HG02973 (cell line): ENCODE measurements at regions not wholly inside any gene's neighbourhood (a gene's known extent, or its start where the extent isn't known, plus 50 kb on each side); places are given as distances from the start of the nearest gene placed in this dataset.

Source experiments
- ATAC-seq: cut with Tn5 transposase; IDR thresholded peaks from one replicate; pipeline ENCODE4 v1.9.1; 2021; ENCODE audit warnings: moderate library complexity; ENCODE audit not compliant: unreplicated experiment

DNA sequence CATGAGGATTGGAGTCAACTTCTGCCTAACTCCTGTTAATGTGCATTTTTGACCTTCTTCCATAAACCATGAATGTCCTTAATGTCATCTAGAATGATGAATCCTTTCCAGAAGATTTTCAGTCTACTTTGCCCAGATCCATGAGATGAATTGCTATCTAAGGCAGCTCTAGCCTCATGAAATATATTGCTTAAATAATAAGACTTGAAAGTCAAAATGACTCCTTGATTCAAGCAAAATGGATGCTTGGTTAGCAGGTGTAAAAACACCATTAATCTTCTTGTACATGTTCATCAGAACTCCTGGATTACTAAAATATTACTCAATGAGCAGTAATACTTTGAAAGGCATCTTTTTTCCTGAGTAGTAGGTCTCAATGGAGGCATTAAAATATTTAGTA, 238.5 kb upstream of the ZC3H12C start:
- no peak for ATAC-seq

- ATAC-seq, result no peak
These were observed 236.3 kb upstream of the ZC3H12C start for GRCh38 chr11:109856928-109857327.

DNA sequence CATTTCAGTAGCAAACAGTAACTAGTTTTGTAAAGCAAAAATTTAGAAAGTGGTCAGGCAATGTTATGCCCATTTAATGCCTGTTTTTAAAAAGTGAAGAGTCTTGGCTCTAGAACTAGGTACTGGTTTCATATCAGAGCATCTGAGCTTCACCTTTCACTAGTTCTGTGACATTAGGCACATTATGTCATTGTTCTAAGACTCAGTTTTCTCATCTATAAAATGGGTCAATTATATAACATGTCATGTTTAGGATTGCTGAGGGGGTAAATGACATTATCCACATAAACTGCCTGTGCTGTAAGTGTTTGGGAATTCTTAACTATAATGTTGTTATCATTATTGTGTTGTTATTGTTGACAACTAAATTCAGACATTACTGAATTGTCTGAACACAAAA, 235.6 kb upstream of the ZC3H12C start:
- no peak for ATAC-seq

GRCh38 chr11:109858152-109858551, 235.0 kb upstream of the ZC3H12C start:
- ATAC-seq, result no peak

DNA sequence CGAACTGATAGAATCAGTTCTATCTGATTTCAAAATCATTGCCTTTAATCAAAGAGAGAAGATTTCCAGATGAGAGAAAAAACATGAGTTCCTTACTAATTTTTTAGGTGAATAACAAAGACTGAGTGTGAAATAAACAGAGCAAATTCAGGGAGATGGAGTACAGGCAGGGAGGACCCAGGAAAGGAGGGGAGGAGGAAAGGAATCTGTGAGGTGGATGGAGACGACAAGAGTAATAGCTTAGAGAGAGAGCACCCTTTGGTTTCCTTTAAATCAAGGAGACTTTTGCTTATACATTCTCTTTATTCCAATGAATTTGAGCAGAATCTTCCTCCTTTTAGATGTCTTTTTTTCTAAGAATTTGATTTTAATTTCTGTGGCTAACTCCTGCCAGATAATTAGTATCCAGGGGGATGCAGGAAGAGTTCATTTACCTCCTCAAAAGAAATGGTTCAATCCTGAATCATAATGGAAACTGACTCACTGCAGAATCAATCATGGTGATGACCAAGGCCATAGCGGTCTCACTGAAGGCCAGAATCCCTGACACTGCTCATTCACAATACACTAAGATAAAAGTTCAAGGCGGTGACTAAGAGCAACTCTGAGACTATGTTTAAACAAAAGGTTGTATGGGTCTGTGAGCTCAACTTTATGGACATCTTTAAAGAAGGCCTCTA, 234.0 kb upstream of the ZC3H12C start:
- ATAC-seq, result no peak

DNA sequence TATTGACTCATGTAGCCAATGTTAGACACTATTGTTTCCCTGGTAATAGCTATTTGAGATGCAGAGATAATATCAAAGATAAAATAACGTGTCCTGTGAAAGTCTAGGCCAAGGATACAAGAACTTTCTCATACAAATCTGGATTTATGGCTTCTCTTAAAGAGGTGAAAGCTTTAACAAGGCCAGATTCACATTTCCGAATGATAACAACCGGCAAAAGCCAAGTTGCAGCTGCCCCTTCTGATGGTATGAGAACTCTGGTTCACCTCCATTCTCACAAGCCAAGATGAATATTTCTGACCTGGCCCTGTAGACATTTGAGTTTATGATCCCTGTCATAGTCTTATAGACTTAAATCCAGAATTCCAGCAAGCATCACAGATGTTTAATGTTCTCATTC, 230.4 kb upstream of the ZC3H12C start:
- no peak for ATAC-seq

GRCh38 chr11:109864151-109864661, 229.0 kb upstream of the ZC3H12C start:
- ATAC-seq, result peak; percentile 95

- peak; percentile 23 for ATAC-seq
These were observed 228.2 kb upstream of the ZC3H12C start for GRCh38 chr11:109864834-109865547.

GRCh38 chr11:109865548-109866186, 227.5 kb upstream of the ZC3H12C start:
- ATAC-seq, result no peak

DNA sequence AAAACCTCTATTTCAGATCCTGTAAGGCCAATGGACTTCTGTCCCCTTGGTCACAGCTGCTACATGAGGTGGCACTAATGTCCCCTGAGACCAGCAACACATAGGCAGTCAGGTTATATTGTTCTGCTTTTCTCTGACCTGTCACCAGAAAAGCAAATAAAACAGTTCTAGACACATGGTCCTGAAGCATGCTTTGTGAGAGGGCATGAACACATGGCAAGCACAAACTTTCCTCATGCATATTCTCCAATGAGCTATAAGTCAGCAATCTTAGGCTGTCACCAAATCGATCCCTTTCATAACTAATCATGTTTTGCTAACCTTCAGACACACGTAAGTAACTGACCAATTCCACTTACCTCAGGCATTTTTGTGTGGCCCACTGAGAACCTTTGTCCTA, 225.4 kb upstream of the ZC3H12C start:
- no peak for ATAC-seq

- ATAC-seq, result no peak
These were observed 223.7 kb upstream of the ZC3H12C start for GRCh38 chr11:109869536-109869935.

GRCh38 chr11:109870297-109870696, 222.9 kb upstream of the ZC3H12C start:
- ATAC-seq, result no peak

GRCh38 chr11:109877043-109877442, 216.1 kb upstream of the ZC3H12C start:
- ATAC-seq, result no peak

DNA sequence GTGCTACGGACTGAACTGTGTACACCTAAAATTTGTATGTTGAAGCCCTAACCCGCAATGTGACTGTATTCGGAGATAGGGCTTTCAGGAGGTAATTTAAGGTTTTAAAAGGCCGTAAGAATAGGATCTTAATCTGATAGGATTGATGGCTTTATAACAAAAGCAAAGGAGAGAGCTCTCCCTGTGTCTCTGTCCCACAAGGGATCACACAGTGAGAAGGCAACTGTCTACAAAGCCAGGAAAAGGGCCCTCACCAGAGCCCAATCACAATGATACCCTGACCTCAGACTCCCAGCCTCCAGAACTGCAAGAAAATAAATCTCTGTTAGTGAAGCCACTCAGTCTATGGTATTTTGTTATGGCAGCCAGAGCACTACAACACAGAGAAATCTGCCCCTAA, 208.7 kb upstream of the ZC3H12C start:
- no peak for ATAC-seq

- no peak for ATAC-seq
These were observed 208.2 kb upstream of the ZC3H12C start for GRCh38 chr11:109885006-109885405.

DNA sequence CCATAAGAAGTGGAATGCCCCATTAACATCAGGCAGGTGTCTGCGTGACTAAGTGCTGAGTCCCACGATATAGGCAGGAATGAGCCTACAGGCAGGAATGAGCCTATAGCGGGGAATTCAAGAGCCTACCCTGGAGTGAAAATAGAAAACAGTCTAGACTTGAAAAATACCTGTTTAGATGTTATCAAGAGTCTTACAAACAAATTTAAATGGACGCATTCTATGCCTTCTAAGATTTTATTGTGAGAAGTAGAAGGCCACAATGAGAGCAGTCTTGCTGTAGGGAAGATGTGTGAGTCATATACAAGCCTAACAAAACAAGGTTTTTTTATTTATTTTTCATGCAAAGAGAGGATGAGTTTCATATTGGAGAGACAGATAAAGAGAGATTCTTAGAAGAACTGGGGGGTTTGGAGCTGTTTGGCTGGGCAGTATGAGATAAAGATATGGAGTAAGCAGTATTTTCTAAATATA, 200.8 kb upstream of the ZC3H12C start:
- ATAC-seq, result no peak

GRCh38 chr11:109894242-109894641, 198.9 kb upstream of the ZC3H12C start:
- ATAC-seq, result no peak

GRCh38 chr11:109898592-109898991, 194.6 kb upstream of the ZC3H12C start:
- no peak for ATAC-seq

- no peak for ATAC-seq
These were observed 190.3 kb upstream of the ZC3H12C start for GRCh38 chr11:109902764-109903433.

DNA sequence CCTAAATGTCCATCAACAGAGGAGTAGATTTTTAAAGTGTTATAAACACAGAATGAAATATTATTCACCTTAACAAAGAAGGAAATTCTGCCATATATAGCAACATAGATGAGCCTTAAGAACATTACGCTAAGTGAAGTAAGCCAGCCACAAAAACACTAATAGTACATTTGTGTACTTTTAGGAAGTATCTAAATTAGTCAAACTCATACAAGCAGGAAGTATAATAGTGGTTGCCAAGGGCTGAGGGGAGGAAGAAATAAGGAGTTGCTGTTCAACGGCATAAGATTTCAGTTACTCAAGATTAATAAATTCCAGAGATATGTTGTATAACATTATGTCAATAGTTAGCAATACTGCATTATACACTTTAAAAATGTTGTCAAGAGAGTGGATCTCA, 181.7 kb upstream of the ZC3H12C start:
- ATAC-seq, result no peak

- ATAC-seq, result no peak
These were observed 179.2 kb upstream of the ZC3H12C start for GRCh38 chr11:109914038-109914437.
